Erythroblast (primary cell): ENCODE measurements at regions not wholly inside any gene's neighbourhood (a gene's known extent, or its start where the extent isn't known, plus 50 kb on each side); places are given as distances from the start of the nearest gene placed in this dataset.

ENCODE experiments used
- DNase-seq, 2 experiments: peaks; one replicate each; lab custom pipeline; 2025; lab: John Stamatoyannopoulos, UW
- GATA1 ChIP-seq: IDR thresholded peaks from 2 replicates; pipeline ENCODE4 v1.6.1; 2011; ENCODE audit warnings: low read depth, mild to moderate bottlenecking, control low read depth, low read length, moderate library complexity
- POLR2A ChIP-seq: IDR thresholded peaks from 2 replicates; pipeline ENCODE4 v1.6.1; 2011; ENCODE audit warnings: mild to moderate bottlenecking, low read length

GRCh38 chr10:61503051-61503450 lies 49.9 kb upstream of the TMEM26 start:
- TF ChIP-seq GATA1, result no peak
- no peak for TF ChIP-seq POLR2A
- no peak for DNase-seq
